ENCODE measurements at regions not wholly inside any gene's neighbourhood (a gene's known extent, or its start where the extent isn't known, plus 50 kb on each side); places are given as distances from the start of the nearest gene placed in this dataset.

GRCh38 chr2:118596620-118597019 is 250.8 kb downstream of the EN1 start:
- no peak for DNase-seq (ENCODE audit: low spot score)
- TF ChIP-seq CTCF (IDR thresholded peaks at IDR 0.05; ENCODE audit: extremely low read depth, insufficient read depth, missing control alignments): no peak
- in situ Hi-C loops (cut with MboI; ENCODE audit: low pct_unique_long_range_greater_than_20kb, low sequenced_read_pairs, unreplicated experiment): no loop called here

- TF ChIP-seq CTCF (IDR thresholded peaks at IDR 0.05; ENCODE audit: extremely low read depth, insufficient read depth, missing control alignments): no peak
- in situ Hi-C loops (cut with MboI; ENCODE audit: low pct_unique_long_range_greater_than_20kb, low sequenced_read_pairs, unreplicated experiment): no loop called here
- no peak for DNase-seq (ENCODE audit: low spot score)
Measured at GRCh38 chr2:118593257-118593656, 254.2 kb downstream of the EN1 start.

GRCh38 chr2:118591223-118591622 is 256.2 kb downstream of the EN1 start:
- no peak for TF ChIP-seq CTCF (IDR thresholded peaks at IDR 0.05; ENCODE audit: extremely low read depth, insufficient read depth, missing control alignments)
- DNase-seq (ENCODE audit: low spot score): no peak
- in situ Hi-C loops (cut with MboI; ENCODE audit: low pct_unique_long_range_greater_than_20kb, low sequenced_read_pairs, unreplicated experiment): no loop called here

GRCh38 chr2:118589721-118590120 is 257.7 kb downstream of the EN1 start:
- DNase-seq (ENCODE audit: low spot score): no peak
- TF ChIP-seq CTCF (IDR thresholded peaks at IDR 0.05; ENCODE audit: extremely low read depth, insufficient read depth, missing control alignments): no peak
- in situ Hi-C loops (cut with MboI; ENCODE audit: low pct_unique_long_range_greater_than_20kb, low sequenced_read_pairs, unreplicated experiment): no loop called here

- no peak for DNase-seq (ENCODE audit: low spot score)
- TF ChIP-seq CTCF (IDR thresholded peaks at IDR 0.05; ENCODE audit: extremely low read depth, insufficient read depth, missing control alignments): no peak
- in situ Hi-C loops (cut with MboI; ENCODE audit: low pct_unique_long_range_greater_than_20kb, low sequenced_read_pairs, unreplicated experiment): no loop called here
Measured at GRCh38 chr2:118588850-118589249, 258.6 kb downstream of the EN1 start.

- in situ Hi-C loops (cut with MboI; ENCODE audit: low pct_unique_long_range_greater_than_20kb, low sequenced_read_pairs, unreplicated experiment): no loop called here
- TF ChIP-seq CTCF (IDR thresholded peaks at IDR 0.05; ENCODE audit: extremely low read depth, insufficient read depth, missing control alignments): no peak
- no peak for DNase-seq (ENCODE audit: low spot score)
Measured at GRCh38 chr2:118586312-118586711, 261.1 kb downstream of the EN1 start.

GRCh38 chr2:118584877-118585276 is 262.6 kb downstream of the EN1 start:
- in situ Hi-C loops (cut with MboI; ENCODE audit: low pct_unique_long_range_greater_than_20kb, low sequenced_read_pairs, unreplicated experiment): no loop called here
- no peak for TF ChIP-seq CTCF (IDR thresholded peaks at IDR 0.05; ENCODE audit: extremely low read depth, insufficient read depth, missing control alignments)
- DNase-seq (ENCODE audit: low spot score): no peak

Measured in GM13977 (cell line).